ENCODE measurements at regions not wholly inside any gene's neighbourhood (a gene's known extent, or its start where the extent isn't known, plus 50 kb on each side); places are given as distances from the start of the nearest gene placed in this dataset.

DNA sequence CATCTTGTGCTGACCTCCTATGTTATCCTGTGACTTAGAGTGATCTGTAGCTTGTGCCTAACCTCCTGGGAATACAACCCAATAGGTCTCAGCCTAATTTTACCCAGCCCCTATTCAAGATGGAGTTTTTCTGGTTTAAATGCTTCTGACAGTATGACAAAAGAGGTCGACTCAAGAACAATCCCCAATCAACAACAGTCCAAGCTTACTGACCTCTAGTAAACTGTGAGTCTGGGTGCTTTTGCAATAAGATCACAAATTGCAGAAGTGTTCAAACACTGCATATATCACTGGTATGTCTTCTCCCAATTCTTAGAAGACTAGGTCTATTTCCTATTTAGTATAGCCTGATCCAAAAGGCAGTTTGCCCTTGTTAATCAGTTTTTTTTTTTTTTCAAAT is 323.5 kb upstream of the PTGER4 start:
- no peaks in the 10 kb centered on the region for H3F3A ChIP-seq (ENCODE audit: insufficient read depth, low read length)
- no peak overlapping the region for H3K27ac ChIP-seq (ENCODE audit: low read depth, low read length, poor library complexity, severe bottlenecking)
- no peak overlapping the region for H2AFZ ChIP-seq (ENCODE audit: low read length)
- H3K27me3 ChIP-seq (ENCODE audit: insufficient read depth, low read length), result no peaks in the 10 kb centered on the region
- H3K9me2 ChIP-seq (ENCODE audit: low read depth, low read length), result no peaks in the 10 kb centered on the region
- H4K20me1 ChIP-seq (ENCODE audit: insufficient read depth, low read length), result no peaks in the 10 kb centered on the region
- H3K4me1 ChIP-seq (ENCODE audit: insufficient read depth, low read length, severe bottlenecking), result no peaks in the 10 kb centered on the region
- H3K36me3 ChIP-seq (ENCODE audit: insufficient read depth, low read length), result no peaks in the 10 kb centered on the region
- no peaks in the 10 kb centered on the region for H3K9me3 ChIP-seq (ENCODE audit: low read length)
- H3K4me3 ChIP-seq (ENCODE audit: low read depth, low read length, poor library complexity, severe bottlenecking), result no peak overlapping the region
- no peak overlapping the region for H3K4me2 ChIP-seq (ENCODE audit: low read length)
- no peak overlapping the region for H3K9ac ChIP-seq (ENCODE audit: low read length)
- H3K79me2 ChIP-seq (ENCODE audit: insufficient read depth, low read length), result no peaks in the 10 kb centered on the region
- TF ChIP-seq EZH2 (IDR thresholded peaks at IDR 0.05; ENCODE audit: borderline replicate concordance, low read length), result no peak
- TF ChIP-seq, protein P1, sequence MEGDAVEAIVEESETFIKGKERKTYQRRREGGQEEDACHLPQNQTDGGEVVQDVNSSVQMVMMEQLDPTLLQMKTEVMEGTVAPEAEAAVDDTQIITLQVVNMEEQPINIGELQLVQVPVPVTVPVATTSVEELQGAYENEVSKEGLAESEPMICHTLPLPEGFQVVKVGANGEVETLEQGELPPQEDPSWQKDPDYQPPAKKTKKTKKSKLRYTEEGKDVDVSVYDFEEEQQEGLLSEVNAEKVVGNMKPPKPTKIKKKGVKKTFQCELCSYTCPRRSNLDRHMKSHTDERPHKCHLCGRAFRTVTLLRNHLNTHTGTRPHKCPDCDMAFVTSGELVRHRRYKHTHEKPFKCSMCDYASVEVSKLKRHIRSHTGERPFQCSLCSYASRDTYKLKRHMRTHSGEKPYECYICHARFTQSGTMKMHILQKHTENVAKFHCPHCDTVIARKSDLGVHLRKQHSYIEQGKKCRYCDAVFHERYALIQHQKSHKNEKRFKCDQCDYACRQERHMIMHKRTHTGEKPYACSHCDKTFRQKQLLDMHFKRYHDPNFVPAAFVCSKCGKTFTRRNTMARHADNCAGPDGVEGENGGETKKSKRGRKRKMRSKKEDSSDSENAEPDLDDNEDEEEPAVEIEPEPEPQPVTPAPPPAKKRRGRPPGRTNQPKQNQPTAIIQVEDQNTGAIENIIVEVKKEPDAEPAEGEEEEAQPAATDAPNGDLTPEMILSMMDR (IDR thresholded peaks at IDR 0.05; ENCODE audit: low read length), result no peak

DNA sequence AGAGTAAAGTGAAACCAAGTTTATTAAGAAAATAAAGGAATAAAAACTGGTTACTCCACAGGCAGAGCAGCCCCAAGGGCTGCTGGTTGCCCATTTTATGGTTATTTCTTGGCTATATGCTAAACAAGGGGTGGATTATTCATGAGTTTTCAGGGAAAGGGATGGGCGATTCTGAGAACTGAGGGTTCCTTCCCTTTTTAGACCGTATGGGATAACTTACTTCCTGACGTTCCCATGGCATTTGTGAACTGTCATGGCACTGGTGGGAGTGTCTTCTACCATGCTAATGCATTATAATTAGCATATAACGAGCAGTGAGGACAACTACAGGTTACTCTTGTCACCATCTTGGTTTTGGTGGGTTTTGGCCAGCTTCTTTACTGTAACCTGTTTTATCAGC is 323.9 kb upstream of the PTGER4 start:
- Histone ChIP-seq H3K9me3 (ENCODE audit: low read length) (no peaks in the 10 kb centered on the region), H3F3A (ENCODE audit: insufficient read depth, low read length) (no peaks in the 10 kb centered on the region), H3K9me2 (ENCODE audit: low read depth, low read length) (no peaks in the 10 kb centered on the region), H3K36me3 (ENCODE audit: insufficient read depth, low read length) (no peaks in the 10 kb centered on the region), H3K4me1 (ENCODE audit: insufficient read depth, low read length, severe bottlenecking) (no peaks in the 10 kb centered on the region), H3K27me3 (ENCODE audit: insufficient read depth, low read length) (no peaks in the 10 kb centered on the region), H2AFZ (ENCODE audit: low read length) (no peak overlapping the region), H3K79me2 (ENCODE audit: insufficient read depth, low read length) (no peaks in the 10 kb centered on the region), H3K9ac (ENCODE audit: low read length) (no peak overlapping the region), H3K27ac (ENCODE audit: low read depth, low read length, poor library complexity, severe bottlenecking) (no peak overlapping the region), H3K4me2 (ENCODE audit: low read length) (no peak overlapping the region), H4K20me1 (ENCODE audit: insufficient read depth, low read length) (no peaks in the 10 kb centered on the region), H3K4me3 (ENCODE audit: low read depth, low read length, poor library complexity, severe bottlenecking) (no peak overlapping the region)
- TF ChIP-seq, protein P1 (IDR thresholded peaks at IDR 0.05; ENCODE audit: low read length), result no peak
- no peak for TF ChIP-seq EZH2 (IDR thresholded peaks at IDR 0.05; ENCODE audit: borderline replicate concordance, low read length)

DNA sequence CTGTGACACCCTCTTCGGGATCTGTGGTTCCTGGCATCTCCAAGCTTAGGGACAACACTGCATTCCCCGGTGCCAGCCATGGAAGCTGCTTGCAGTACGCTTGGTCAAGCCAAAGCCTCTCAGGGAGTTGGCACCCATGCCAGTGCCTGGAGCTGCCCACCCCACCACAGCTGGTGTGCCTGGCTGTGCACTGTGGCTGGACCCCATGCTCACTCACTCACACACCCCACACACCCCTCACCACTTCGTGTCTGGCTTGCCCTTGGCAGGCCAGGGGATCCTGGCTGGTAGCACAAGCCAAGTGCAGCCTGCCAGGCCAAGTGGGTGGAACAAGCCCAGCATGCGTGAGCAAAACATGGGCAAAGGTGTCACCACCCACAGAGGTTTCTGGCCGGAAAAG is 324.5 kb upstream of the PTGER4 start:
- no peak overlapping the region for H3K9ac ChIP-seq (ENCODE audit: low read length)
- H3K27me3 ChIP-seq (ENCODE audit: insufficient read depth, low read length), result no peaks in the 10 kb centered on the region
- no peak overlapping the region for H3K4me3 ChIP-seq (ENCODE audit: low read depth, low read length, poor library complexity, severe bottlenecking)
- H3F3A ChIP-seq (ENCODE audit: insufficient read depth, low read length), result no peaks in the 10 kb centered on the region
- H3K36me3 ChIP-seq (ENCODE audit: insufficient read depth, low read length), result no peaks in the 10 kb centered on the region
- no peak for TF ChIP-seq EZH2 (IDR thresholded peaks at IDR 0.05; ENCODE audit: borderline replicate concordance, low read length)
- TF ChIP-seq, protein P1 (IDR thresholded peaks at IDR 0.05; ENCODE audit: low read length), result no peak
- no peaks in the 10 kb centered on the region for H3K79me2 ChIP-seq (ENCODE audit: insufficient read depth, low read length)
- H4K20me1 ChIP-seq (ENCODE audit: insufficient read depth, low read length), result no peaks in the 10 kb centered on the region
- no peak overlapping the region for H3K4me2 ChIP-seq (ENCODE audit: low read length)
- peaks cover 4% of the 10 kb centered on the region; the same call in 1 of the 2 replicates for H3K9me3 ChIP-seq (ENCODE audit: low read length)
- no peaks in the 10 kb centered on the region for H3K4me1 ChIP-seq (ENCODE audit: insufficient read depth, low read length, severe bottlenecking)
- no peak overlapping the region for H3K27ac ChIP-seq (ENCODE audit: low read depth, low read length, poor library complexity, severe bottlenecking)
- no peak overlapping the region for H2AFZ ChIP-seq (ENCODE audit: low read length)
- no peaks in the 10 kb centered on the region for H3K9me2 ChIP-seq (ENCODE audit: low read depth, low read length)
